GM23338 (cell line): ENCODE measurements at regions not wholly inside any gene's neighbourhood (a gene's known extent, or its start where the extent isn't known, plus 50 kb on each side); places are given as distances from the start of the nearest gene placed in this dataset.

Source experiments
- ATAC-seq: fragments of 200-7000 bp; cut with Tn5 transposase; 3 replicates; pipeline ENCODE4 v1.9.1; 2020
- DNase-seq: peaks from one replicate; pipeline ENCODE4 v3.0.0-alpha.2; 2015; ENCODE audit warnings: low spot score
- H2AFZ ChIP-seq: fragments of 200-600 bp; sonication (generic); 2 replicates; pipeline ENCODE4 v1.8.0; 2016; ENCODE audit warnings: antibody characterized with exemption, mild to moderate bottlenecking, moderate library complexity
- H3F3A ChIP-seq: fragments of 200-600 bp; sonication (generic); replicated peaks from 2 replicates; pipeline ENCODE4 v1.8.0; 2017; ENCODE audit warnings: antibody characterized with exemption, mixed run types, low read depth
- H3K27ac ChIP-seq: fragments of 200-600 bp; sonication (generic); 2 replicates; pipeline ENCODE4 v1.6.1; 2016; ENCODE audit warnings: low read depth
- H3K27me3 ChIP-seq: fragments of 200-600 bp; sonication (generic); 2 replicates; pipeline ENCODE4 v1.8.0; 2016; ENCODE audit warnings: mild to moderate bottlenecking, mixed run types, moderate library complexity; ENCODE audit not compliant: insufficient read depth
- H3K36me3 ChIP-seq: fragments of 200-600 bp; sonication (generic); 2 replicates; pipeline ENCODE4 v1.8.0; 2016; ENCODE audit warnings: mild to moderate bottlenecking; ENCODE audit not compliant: insufficient read depth
- H3K4me1 ChIP-seq: fragments of 200-600 bp; sonication (generic); 2 replicates; pipeline ENCODE4 v1.8.0; 2016; ENCODE audit warnings: mild to moderate bottlenecking, moderate library complexity; ENCODE audit not compliant: insufficient read depth
- H3K4me2 ChIP-seq: fragments of 200-600 bp; sonication (generic); 2 replicates; pipeline ENCODE4 v1.7.1; 2017; ENCODE audit warnings: mixed run types
- H3K4me3 ChIP-seq: fragments of 200-600 bp; sonication (generic); 2 replicates; pipeline ENCODE4 v1.6.1; 2016; ENCODE audit warnings: mixed run types
- H3K79me2 ChIP-seq: fragments of 200-600 bp; sonication (generic); replicated peaks from 2 replicates; pipeline ENCODE4 v1.8.0; 2017; ENCODE audit warnings: mild to moderate bottlenecking; ENCODE audit not compliant: insufficient read depth
- H3K9me2 ChIP-seq: fragments of 200-600 bp; sonication (generic); 2 replicates; pipeline ENCODE4 v1.8.0; 2017; ENCODE audit not compliant: insufficient read depth
- H4K20me1 ChIP-seq: fragments of 200-600 bp; sonication (generic); replicated peaks from 2 replicates; pipeline ENCODE4 v1.8.0; 2017; ENCODE audit warnings: mild to moderate bottlenecking; ENCODE audit not compliant: insufficient read depth
- H3K27ac Mint-ChIP-seq: 2 replicates; pipeline ENCODE4 v1.8.0; 2020; ENCODE audit warnings: inconsistent platforms, mild to moderate bottlenecking, moderate library complexity, mixed read lengths
- H3K27me3 Mint-ChIP-seq: 3 replicates; pipeline ENCODE4 v1.8.0; 2022; ENCODE audit warnings: low read depth, mild to moderate bottlenecking, moderate library complexity, mixed read lengths, inconsistent platforms; ENCODE audit not compliant: insufficient read depth, poor library complexity
- H3K36me3 Mint-ChIP-seq: 3 replicates; pipeline ENCODE4 v1.8.0; 2021; ENCODE audit warnings: low read depth, mild to moderate bottlenecking, inconsistent platforms, moderate library complexity, mixed read lengths
- H3K4me1 Mint-ChIP-seq: 3 replicates; pipeline ENCODE4 v1.8.0; 2020; ENCODE audit warnings: mild to moderate bottlenecking, inconsistent platforms, mixed read lengths
- H3K4me3 Mint-ChIP-seq: 3 replicates; pipeline ENCODE4 v1.8.0; 2021; ENCODE audit warnings: moderate library complexity, mild to moderate bottlenecking, inconsistent platforms, mixed read lengths
- H3K9me3 Mint-ChIP-seq: 3 replicates; pipeline ENCODE4 v1.8.0; 2020; ENCODE audit warnings: moderate library complexity, mild to moderate bottlenecking, inconsistent platforms, mixed read lengths
- CREB1 ChIP-seq: fragments of 250-450 bp; sonication (Bioruptor Pico); IDR thresholded peaks from 2 replicates; pipeline ENCODE4 v1.5.0; 2020; ENCODE audit warnings: low read depth, mild to moderate bottlenecking, moderate library complexity
- EZH2phosphoT487 ChIP-seq: fragments of 200-600 bp; sonication (generic); IDR thresholded peaks from one replicate; pipeline ENCODE4 v1.8.1; 2018; ENCODE audit warnings: antibody characterized with exemption; ENCODE audit not compliant: unreplicated experiment
- POLR2AphosphoS5 ChIP-seq: IDR thresholded peaks from 2 replicates; pipeline ENCODE4 v1.6.1; 2016; ENCODE audit warnings: antibody characterized with exemption, low read depth
- STAT1 ChIP-seq: IDR thresholded peaks from one replicate; pipeline ENCODE4 v1.6.1; 2016; ENCODE audit warnings: antibody characterized with exemption; ENCODE audit not compliant: unreplicated experiment
- ZNF114 ChIP-seq: fragments of 250-450 bp; sonication (Bioruptor Pico); IDR thresholded peaks from 2 replicates; pipeline ENCODE4 v1.5.0; 2020; ENCODE audit warnings: mild to moderate bottlenecking, moderate library complexity
- ZNF331 ChIP-seq: fragments of 250-450 bp; sonication (Bioruptor Pico); IDR thresholded peaks from 2 replicates; pipeline ENCODE4 v1.5.0; 2020; ENCODE audit warnings: low read depth, mild to moderate bottlenecking, moderate library complexity
- TF ChIP-seq, protein P1 (sequence below): fragments of 250-450 bp; sonication (Bioruptor Pico); IDR thresholded peaks from 2 replicates; pipeline ENCODE4 v1.5.0; 2020; ENCODE audit warnings: mild to moderate bottlenecking, moderate library complexity
- TF ChIP-seq, protein P2 (sequence below): IDR thresholded peaks from 2 replicates; pipeline ENCODE4 v1.6.1; 2016; ENCODE audit warnings: antibody characterized with exemption
- TF ChIP-seq, protein P3 (sequence below), 2 experiments: fragments of 200-600 bp in 1 of 2; sonication (generic) in 1 of 2; conservative IDR thresholded peaks; 2 replicates each; pipeline versions ENCODE4 v1.5.1 to v1.6.1; 2016 to 2017; ENCODE audit warnings: antibody characterized with exemption in 2 of 2, low read depth in 2 of 2, mild to moderate bottlenecking in 2 of 2, moderate library complexity in 1 of 2

DNA sequence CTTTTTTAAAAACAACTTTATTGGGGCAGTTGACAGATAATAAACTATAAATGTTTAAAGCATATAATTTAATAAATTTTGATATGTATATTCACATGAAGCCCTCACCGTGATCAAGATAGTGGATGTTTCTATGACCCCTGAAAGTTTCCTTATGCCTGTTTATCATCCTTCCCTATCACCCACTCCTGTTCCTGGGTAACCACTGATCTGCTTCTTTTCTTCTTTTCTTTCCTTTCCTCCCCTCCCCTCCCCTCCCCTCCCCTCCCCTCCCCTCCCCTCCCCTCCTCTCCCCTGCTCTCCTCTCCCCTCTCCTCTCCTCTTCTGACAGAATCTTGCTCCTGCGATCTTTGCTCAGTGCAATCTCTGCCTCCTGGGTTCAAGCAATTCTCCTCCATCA, 193.7 kb upstream of the CDH13 start:
- Mint-ChIP-seq H3K27me3 (no peaks in the 10 kb centered on the region), H3K27ac (no peak overlapping the region)
- no peak overlapping the region for H3K4me3 ChIP-seq

More for the DNA sequence above, 193.7 kb upstream of the CDH13 start:
- no peak for ATAC-seq
- TF ChIP-seq CREB1 (CRISPR knock-in tag) (no peak), STAT1 (no peak), ZNF331 (CRISPR knock-in tag) (no peak), EZH2phosphoT487 (no peak), POLR2AphosphoS5 (no peak), ZNF114 (CRISPR knock-in tag) (no peak)
- TF ChIP-seq, protein P1, sequence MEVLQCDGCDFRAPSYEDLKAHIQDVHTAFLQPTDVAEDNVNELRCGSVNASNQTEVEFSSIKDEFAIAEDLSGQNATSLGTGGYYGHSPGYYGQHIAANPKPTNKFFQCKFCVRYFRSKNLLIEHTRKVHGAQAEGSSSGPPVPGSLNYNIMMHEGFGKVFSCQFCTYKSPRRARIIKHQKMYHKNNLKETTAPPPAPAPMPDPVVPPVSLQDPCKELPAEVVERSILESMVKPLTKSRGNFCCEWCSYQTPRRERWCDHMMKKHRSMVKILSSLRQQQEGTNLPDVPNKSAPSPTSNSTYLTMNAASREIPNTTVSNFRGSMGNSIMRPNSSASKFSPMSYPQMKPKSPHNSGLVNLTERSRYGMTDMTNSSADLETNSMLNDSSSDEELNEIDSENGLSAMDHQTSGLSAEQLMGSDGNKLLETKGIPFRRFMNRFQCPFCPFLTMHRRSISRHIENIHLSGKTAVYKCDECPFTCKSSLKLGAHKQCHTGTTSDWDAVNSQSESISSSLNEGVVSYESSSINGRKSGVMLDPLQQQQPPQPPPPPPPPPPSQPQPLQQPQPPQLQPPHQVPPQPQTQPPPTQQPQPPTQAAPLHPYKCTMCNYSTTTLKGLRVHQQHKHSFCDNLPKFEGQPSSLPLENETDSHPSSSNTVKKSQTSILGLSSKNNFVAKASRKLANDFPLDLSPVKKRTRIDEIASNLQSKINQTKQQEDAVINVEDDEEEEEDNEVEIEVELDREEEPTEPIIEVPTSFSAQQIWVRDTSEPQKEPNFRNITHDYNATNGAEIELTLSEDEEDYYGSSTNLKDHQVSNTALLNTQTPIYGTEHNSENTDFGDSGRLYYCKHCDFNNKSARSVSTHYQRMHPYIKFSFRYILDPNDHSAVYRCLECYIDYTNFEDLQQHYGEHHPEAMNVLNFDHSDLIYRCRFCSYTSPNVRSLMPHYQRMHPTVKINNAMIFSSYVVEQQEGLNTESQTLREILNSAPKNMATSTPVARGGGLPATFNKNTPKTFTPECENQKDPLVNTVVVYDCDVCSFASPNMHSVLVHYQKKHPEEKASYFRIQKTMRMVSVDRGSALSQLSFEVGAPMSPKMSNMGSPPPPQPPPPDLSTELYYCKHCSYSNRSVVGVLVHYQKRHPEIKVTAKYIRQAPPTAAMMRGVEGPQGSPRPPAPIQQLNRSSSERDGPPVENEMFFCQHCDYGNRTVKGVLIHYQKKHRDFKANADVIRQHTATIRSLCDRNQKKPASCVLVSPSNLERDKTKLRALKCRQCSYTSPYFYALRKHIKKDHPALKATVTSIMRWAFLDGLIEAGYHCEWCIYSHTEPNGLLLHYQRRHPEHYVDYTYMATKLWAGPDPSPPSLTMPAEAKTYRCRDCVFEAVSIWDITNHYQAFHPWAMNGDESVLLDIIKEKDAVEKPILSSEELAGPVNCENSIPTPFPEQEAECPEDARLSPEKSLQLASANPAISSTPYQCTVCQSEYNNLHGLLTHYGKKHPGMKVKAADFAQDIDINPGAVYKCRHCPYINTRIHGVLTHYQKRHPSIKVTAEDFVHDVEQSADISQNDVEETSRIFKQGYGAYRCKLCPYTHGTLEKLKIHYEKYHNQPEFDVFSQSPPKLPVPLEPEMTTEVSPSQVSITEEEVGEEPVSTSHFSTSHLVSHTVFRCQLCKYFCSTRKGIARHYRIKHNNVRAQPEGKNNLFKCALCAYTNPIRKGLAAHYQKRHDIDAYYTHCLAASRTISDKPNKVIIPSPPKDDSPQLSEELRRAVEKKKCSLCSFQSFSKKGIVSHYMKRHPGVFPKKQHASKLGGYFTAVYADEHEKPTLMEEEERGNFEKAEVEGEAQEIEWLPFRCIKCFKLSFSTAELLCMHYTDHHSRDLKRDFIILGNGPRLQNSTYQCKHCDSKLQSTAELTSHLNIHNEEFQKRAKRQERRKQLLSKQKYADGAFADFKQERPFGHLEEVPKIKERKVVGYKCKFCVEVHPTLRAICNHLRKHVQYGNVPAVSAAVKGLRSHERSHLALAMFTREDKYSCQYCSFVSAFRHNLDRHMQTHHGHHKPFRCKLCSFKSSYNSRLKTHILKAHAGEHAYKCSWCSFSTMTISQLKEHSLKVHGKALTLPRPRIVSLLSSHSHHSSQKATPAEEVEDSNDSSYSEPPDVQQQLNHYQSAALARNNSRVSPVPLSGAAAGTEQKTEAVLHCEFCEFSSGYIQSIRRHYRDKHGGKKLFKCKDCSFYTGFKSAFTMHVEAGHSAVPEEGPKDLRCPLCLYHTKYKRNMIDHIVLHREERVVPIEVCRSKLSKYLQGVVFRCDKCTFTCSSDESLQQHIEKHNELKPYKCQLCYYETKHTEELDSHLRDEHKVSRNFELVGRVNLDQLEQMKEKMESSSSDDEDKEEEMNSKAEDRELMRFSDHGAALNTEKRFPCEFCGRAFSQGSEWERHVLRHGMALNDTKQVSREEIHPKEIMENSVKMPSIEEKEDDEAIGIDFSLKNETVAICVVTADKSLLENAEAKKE: no peak
- TF ChIP-seq, protein P2, sequence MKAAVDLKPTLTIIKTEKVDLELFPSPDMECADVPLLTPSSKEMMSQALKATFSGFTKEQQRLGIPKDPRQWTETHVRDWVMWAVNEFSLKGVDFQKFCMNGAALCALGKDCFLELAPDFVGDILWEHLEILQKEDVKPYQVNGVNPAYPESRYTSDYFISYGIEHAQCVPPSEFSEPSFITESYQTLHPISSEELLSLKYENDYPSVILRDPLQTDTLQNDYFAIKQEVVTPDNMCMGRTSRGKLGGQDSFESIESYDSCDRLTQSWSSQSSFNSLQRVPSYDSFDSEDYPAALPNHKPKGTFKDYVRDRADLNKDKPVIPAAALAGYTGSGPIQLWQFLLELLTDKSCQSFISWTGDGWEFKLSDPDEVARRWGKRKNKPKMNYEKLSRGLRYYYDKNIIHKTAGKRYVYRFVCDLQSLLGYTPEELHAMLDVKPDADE: no peak
- TF ChIP-seq, protein P3, sequence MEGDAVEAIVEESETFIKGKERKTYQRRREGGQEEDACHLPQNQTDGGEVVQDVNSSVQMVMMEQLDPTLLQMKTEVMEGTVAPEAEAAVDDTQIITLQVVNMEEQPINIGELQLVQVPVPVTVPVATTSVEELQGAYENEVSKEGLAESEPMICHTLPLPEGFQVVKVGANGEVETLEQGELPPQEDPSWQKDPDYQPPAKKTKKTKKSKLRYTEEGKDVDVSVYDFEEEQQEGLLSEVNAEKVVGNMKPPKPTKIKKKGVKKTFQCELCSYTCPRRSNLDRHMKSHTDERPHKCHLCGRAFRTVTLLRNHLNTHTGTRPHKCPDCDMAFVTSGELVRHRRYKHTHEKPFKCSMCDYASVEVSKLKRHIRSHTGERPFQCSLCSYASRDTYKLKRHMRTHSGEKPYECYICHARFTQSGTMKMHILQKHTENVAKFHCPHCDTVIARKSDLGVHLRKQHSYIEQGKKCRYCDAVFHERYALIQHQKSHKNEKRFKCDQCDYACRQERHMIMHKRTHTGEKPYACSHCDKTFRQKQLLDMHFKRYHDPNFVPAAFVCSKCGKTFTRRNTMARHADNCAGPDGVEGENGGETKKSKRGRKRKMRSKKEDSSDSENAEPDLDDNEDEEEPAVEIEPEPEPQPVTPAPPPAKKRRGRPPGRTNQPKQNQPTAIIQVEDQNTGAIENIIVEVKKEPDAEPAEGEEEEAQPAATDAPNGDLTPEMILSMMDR (conservative IDR thresholded peaks at IDR 0.05; ENCODE audit: low read depth in 2 of 2): no peak
- Histone ChIP-seq H3F3A (no peaks in the 10 kb centered on the region), H3K4me1 (no peaks in the 10 kb centered on the region), H2AFZ (no peak overlapping the region), H3K4me2 (no peak overlapping the region), H3K27me3 (no peaks in the 10 kb centered on the region), H3K27ac (no peak overlapping the region), H4K20me1 (no peaks in the 10 kb centered on the region), H3K9me2 (no peaks in the 10 kb centered on the region), H3K36me3 (no peaks in the 10 kb centered on the region), H3K79me2 (no peaks in the 10 kb centered on the region)
- Mint-ChIP-seq H3K9me3 (no peaks in the 10 kb centered on the region; the same call in 2 of the 3 replicates), H3K36me3 (no peaks in the 10 kb centered on the region), H3K4me3 (no peak overlapping the region), H3K4me1 (no peaks in the 10 kb centered on the region)
- no peak for DNase-seq
